ENCODE measurements at regions not wholly inside any gene's neighbourhood (a gene's known extent, or its start where the extent isn't known, plus 50 kb on each side); places are given as distances from the start of the nearest gene placed in this dataset.
A peak's percentile ranks its signal among the peaks of the same experiment; 100 is the strongest.

DNA sequence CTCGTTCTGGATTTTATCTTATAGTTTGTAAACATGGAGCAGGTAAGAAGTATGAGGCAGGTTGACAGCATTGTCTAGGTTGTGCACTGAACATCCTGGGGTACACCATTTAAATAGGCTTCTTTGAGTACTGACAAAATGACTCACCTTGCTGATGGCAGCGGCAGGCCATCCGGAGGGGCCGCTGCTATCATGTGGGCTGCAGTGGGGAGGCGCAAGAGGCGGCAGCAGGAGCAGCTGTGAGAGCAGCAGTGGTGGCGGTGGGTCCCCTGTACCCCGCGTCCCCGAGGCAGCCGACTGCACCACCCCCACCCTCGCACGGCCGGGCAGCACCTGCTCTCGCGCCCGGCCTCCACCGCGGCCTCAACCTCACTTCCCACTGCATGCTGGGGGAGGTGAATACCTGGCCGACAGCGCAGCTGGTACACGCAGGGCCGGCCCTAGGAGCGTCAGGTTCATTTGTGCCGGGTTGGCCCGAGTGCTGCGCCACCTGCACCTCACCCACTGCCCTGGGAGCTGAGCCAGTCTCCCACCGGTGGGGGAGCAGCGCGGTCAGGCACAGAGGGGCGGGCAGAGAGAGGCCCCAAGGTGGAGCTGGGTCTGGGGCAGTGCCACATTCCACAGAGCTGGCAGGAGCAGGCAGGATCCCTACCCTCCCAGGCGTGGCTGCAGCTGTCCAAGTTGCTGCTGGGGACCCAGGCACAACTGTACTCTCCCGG lies 154.5 kb upstream of the RBMS1 start:
- no peak for DNase-seq (ENCODE audit: low read depth)
- no peak overlapping the region for H3K4me3 ChIP-seq (ENCODE audit: low read length)
- TF ChIP-seq, protein P1, sequence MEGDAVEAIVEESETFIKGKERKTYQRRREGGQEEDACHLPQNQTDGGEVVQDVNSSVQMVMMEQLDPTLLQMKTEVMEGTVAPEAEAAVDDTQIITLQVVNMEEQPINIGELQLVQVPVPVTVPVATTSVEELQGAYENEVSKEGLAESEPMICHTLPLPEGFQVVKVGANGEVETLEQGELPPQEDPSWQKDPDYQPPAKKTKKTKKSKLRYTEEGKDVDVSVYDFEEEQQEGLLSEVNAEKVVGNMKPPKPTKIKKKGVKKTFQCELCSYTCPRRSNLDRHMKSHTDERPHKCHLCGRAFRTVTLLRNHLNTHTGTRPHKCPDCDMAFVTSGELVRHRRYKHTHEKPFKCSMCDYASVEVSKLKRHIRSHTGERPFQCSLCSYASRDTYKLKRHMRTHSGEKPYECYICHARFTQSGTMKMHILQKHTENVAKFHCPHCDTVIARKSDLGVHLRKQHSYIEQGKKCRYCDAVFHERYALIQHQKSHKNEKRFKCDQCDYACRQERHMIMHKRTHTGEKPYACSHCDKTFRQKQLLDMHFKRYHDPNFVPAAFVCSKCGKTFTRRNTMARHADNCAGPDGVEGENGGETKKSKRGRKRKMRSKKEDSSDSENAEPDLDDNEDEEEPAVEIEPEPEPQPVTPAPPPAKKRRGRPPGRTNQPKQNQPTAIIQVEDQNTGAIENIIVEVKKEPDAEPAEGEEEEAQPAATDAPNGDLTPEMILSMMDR (conservative IDR thresholded peaks at IDR 0.05; ENCODE audit: low read length) = no peak

DNA sequence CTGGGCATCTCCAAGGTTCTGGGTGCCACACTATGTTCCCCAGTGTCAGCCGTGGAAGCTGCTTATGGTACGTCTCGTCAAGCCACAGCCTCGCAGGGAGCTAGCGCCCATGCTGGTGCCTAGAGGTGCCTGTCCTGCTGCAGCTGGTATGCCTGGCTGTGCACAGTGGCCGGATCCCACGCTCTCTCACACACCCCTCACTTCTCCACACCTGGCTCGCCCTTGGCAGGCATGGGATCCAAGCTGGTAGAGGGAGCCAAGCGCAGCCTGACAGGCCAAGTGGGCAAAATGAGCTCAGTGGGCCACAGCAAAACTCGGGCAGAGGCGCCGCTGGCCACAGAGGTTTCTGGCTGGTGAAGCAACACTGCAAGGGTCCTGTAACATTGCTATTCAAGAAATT lies 156.1 kb upstream of the RBMS1 start:
- TF ChIP-seq, protein P1 (conservative IDR thresholded peaks at IDR 0.05; ENCODE audit: low read length) = no peak
- H3K4me3 ChIP-seq (ENCODE audit: low read length) = no peak overlapping the region
- no peak for DNase-seq (ENCODE audit: low read depth)

DNA sequence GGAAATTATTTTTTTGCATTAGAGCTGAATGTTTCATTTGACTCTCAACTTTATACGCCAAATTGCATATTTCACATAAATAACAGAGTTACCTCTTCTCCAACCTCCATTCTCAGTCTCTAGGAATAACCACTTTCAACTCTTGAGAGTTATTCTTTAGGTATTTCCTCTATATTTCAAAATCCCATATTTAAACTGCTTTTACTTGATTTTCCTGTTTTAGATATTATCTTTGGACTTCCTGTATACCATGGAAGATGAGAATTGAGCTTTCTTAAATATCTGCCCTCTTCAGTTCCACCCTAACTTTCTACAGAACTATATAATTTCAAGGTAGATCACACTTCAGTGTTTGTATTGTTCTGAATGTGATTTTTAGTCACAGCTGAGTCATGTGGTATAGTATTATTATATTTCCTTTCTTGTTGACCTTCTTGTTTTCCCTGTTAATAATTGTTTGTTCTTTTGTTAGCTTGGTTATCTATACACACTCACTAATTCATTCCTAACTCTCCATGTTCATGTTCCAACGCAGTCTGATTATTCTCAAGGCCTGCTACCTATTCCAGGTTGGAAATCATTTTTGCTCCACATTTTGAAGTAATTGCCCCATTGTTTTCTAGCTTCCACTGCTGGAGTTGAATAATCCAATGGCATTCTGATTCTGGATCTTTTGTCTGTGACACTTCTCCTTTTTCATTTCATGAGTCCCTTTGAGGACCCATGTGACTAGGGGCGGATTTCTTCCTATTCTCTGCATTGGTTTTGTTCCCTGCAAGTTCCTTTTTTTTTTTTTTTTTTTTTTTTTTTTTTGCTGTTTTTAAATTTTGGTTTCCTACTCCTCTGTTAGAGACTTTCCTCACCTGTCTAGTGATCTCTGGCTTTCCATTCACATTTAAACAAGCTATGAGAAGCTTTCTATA lies 156.8 kb upstream of the RBMS1 start:
- TF ChIP-seq, protein P1 (conservative IDR thresholded peaks at IDR 0.05; ENCODE audit: low read length) = no peak
- no peak for DNase-seq (ENCODE audit: low read depth)
- no peak overlapping the region for H3K4me3 ChIP-seq (ENCODE audit: low read length)

DNA sequence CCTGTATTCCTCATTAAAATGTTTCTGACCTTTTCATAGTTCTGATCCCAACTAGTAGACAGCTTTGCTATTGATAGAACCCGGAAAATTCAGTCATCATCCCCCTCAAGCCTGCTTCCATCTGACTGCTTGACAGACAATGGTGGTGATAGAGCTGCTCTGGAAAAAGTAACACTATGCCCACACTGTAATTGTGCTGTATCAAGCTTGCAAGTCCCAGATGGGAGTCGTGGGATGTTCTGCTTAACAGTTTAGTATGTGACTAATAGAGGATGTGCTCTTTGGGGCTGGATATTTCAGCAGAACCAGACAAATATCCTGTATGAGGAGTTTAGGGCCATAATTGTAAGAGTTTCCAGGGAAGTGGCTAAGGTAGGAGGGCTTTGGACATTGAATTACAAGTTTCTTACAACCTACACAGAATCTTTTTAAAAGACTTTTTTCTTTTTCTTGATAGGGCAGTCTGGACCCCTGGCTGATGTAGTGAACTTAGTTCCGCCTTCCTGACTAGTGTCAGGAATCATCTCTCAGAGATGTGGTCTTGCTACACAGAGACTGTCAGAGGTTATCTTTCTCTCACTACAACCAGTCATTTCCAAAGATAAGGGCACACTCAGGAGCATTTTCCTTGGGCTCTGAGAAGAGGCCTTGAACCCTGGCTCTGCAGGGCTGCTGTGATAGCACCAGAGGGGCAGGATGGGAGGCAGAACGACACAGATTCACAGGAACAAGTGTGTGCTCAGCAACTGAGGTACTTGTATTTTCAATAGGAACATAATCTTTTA lies 158.0 kb upstream of the RBMS1 start:
- DNase-seq (ENCODE audit: low read depth) = peak; percentile 54
- no peak overlapping the region for H3K4me3 ChIP-seq (ENCODE audit: low read length)
- TF ChIP-seq, protein P1 (conservative IDR thresholded peaks at IDR 0.05; ENCODE audit: low read length) = no peak

DNA sequence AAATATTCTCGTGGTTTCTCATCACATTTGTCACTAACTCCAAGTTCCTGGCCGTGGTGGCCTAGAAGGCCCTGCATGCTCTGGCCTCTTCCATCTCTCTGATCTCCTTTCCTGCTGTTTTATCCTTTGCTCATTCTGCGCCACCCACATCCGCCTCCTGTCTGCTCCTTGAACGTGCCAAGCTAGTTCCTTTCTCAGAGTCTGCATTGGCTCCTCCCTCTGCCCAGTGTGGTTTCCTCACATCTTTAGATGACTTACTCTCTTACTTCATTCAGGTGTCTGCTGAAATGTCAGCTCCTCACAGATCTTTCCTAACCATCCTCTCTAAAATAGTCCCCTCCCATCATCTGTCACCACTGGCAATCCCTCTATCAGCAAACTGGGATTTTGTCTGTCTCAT lies 158.6 kb upstream of the RBMS1 start:
- H3K4me3 ChIP-seq (ENCODE audit: low read length) = no peak overlapping the region
- peak; percentile 24 for DNase-seq (ENCODE audit: low read depth)
- TF ChIP-seq, protein P1 (conservative IDR thresholded peaks at IDR 0.05; ENCODE audit: low read length) = no peak

DNA sequence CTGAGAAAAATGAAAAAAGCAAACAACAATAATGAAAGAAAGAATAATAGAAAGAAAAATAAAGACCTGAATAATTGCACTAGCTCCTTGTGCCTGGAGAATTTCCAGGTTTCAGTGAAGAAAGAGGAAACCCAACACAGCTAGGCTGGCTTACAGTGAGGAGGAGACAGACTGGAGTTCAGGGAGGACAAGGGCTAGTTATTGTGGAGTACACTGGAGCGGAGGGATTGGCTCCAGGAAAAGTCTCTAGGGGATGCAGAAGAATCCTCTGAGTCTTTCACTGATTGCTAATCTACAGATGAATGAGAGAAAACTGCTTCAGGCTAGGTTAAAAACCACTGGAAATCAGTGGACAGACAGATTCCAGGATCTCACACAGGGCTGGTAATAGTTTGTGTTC lies 163.6 kb upstream of the RBMS1 start:
- no peak overlapping the region for H3K4me3 ChIP-seq (ENCODE audit: low read length)
- DNase-seq (ENCODE audit: low read depth) = peak; percentile 52
- TF ChIP-seq, protein P1 (conservative IDR thresholded peaks at IDR 0.05; ENCODE audit: low read length) = no peak
